Nephron progenitor cell (in vitro differentiated cells): ENCODE measurements at regions not wholly inside any gene's neighbourhood (a gene's known extent, or its start where the extent isn't known, plus 50 kb on each side); places are given as distances from the start of the nearest gene placed in this dataset.

Experiments used
- DNase-seq: peaks from one replicate; pipeline ENCODE4 v3.0.0; 2021
- H3K27ac Mint-ChIP-seq: 2 replicates; pipeline ENCODE4 v1.8.0; 2021; ENCODE audit warnings: mild to moderate bottlenecking, moderate library complexity, mixed read lengths
- H3K27me3 Mint-ChIP-seq: 2 replicates; pipeline ENCODE4 v1.8.0; 2021; ENCODE audit warnings: mild to moderate bottlenecking, low read depth, mixed read lengths; ENCODE audit not compliant: poor library complexity
- H3K36me3 Mint-ChIP-seq: 2 replicates; pipeline ENCODE4 v1.8.0; 2021; ENCODE audit warnings: low read depth, mixed read lengths
- H3K4me1 Mint-ChIP-seq: 2 replicates; pipeline ENCODE4 v1.8.0; 2021; ENCODE audit warnings: mixed read lengths
- H3K4me3 Mint-ChIP-seq: 2 replicates; pipeline ENCODE4 v1.8.0; 2021; ENCODE audit warnings: mild to moderate bottlenecking, moderate library complexity, mixed read lengths
- H3K9me3 Mint-ChIP-seq: 2 replicates; pipeline ENCODE4 v1.8.0; 2021; ENCODE audit warnings: mild to moderate bottlenecking, moderate library complexity, mixed read lengths
- TF ChIP-seq, protein P1 (sequence below): fragments of 200-600 bp; sonication (generic); IDR thresholded peaks from 2 replicates; pipeline ENCODE4 v1.5.0; 2021; ENCODE audit warnings: antibody characterized with exemption

DNA sequence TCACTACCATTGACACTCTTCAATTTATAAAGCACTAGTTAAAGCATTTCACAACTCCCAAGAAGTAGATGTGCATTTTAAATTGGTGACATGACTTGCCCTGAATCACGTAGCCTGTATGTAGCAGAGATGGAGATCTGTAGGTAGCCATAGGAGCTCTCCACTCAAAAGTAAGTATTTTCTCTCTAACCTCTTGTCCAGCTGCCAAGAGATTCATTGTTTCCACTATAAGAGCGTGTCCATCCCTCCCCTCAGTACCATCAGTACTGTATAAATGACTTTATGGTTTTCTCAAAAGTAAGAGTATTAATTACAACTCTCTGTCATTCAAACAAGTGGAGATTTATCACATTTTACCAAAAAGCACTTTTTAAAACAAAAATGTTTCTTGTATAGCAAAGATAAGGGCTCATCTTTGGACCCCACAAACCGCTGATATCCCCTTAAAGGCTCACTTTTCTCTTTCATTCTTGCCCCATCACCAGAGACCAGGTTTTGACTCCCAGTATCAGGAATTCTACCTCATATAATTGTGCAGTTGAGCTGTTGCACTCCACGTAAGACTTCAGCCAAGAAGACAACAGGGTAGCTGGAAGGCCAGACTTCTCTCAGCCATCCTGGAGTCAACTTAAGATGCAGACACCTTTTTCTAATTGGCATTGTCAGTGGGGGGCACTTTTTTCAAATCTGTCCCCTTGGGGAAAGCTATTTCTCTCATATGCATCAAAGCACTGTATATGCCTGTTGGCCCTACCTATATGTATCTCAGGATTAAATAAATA, 78.0 kb upstream of the GALNT5 start:
- Mint-ChIP-seq H3K27me3 (no peaks in the 10 kb centered on the region), H3K27ac (no peak overlapping the region), H3K4me3 (no peak overlapping the region), H3K4me1 (no peaks in the 10 kb centered on the region), H3K9me3 (peaks cover 4% of the 10 kb centered on the region), H3K36me3 (no peaks in the 10 kb centered on the region)
- TF ChIP-seq, protein P1, sequence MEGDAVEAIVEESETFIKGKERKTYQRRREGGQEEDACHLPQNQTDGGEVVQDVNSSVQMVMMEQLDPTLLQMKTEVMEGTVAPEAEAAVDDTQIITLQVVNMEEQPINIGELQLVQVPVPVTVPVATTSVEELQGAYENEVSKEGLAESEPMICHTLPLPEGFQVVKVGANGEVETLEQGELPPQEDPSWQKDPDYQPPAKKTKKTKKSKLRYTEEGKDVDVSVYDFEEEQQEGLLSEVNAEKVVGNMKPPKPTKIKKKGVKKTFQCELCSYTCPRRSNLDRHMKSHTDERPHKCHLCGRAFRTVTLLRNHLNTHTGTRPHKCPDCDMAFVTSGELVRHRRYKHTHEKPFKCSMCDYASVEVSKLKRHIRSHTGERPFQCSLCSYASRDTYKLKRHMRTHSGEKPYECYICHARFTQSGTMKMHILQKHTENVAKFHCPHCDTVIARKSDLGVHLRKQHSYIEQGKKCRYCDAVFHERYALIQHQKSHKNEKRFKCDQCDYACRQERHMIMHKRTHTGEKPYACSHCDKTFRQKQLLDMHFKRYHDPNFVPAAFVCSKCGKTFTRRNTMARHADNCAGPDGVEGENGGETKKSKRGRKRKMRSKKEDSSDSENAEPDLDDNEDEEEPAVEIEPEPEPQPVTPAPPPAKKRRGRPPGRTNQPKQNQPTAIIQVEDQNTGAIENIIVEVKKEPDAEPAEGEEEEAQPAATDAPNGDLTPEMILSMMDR: no peak
- DNase-seq: no peak

DNA sequence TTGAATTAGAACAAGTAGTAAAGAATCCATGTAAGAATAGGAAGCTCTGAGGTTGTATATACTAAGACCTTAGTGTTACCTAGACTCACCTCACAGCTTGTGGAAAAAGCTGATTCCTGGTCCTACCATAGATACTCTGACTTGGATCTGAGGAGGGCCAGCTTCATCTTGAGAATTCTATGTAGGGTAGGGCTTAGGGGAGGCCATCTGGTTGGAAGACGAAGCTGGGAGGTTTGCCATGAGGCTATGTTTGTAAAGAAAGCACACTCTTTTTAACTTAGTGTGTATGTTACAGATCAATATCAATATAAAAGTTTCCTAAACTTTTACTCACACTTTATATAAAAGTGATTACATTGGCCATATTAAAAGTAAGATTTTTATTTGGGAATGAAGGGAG, 77.1 kb upstream of the GALNT5 start:
- Mint-ChIP-seq H3K9me3 (peaks cover 4% of the 10 kb centered on the region), H3K27me3 (no peaks in the 10 kb centered on the region), H3K36me3 (no peaks in the 10 kb centered on the region), H3K4me1 (no peaks in the 10 kb centered on the region), H3K4me3 (no peak overlapping the region), H3K27ac (no peak overlapping the region)
- TF ChIP-seq, protein P1: no peak
- no peak for DNase-seq

GRCh38 chr2:157181234-157181633, 76.3 kb upstream of the GALNT5 start:
- Mint-ChIP-seq H3K4me1 (no peaks in the 10 kb centered on the region), H3K36me3 (no peaks in the 10 kb centered on the region), H3K9me3 (peaks cover 4% of the 10 kb centered on the region), H3K27me3 (no peaks in the 10 kb centered on the region), H3K27ac (no peak overlapping the region), H3K4me3 (no peak overlapping the region)
- TF ChIP-seq, protein P1: no peak
- DNase-seq: no peak

DNA sequence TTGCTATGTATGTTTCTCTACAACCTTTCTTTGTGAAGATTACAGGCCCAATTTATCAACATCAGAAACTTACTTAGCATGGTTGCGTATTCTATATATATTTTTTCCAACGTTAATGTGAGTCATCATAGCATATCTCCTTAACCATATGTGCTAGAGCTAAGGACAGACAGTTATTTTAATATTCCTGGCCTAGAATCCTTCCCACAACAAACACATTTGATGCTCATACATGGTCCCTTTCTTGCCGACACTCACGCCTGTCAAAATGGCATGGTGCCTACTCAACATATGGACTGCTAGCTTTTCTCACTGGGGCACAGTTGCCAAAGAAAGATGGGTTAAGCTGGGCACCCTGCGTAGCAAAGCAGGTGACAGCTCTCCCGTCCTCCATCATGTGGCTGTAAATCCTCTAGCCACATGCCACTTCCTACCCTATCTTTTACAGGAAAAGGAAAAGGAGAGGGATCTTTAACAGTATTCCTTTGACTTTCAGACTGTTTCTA, 75.2 kb upstream of the GALNT5 start:
- no peaks in the 10 kb centered on the region for H3K27me3 Mint-ChIP-seq
- H3K9me3 Mint-ChIP-seq: no peaks in the 10 kb centered on the region
- no peak overlapping the region for H3K4me3 Mint-ChIP-seq
- DNase-seq: no peak
- H3K4me1 Mint-ChIP-seq: no peaks in the 10 kb centered on the region
- H3K27ac Mint-ChIP-seq: no peak overlapping the region
- TF ChIP-seq, protein P1: no peak
- no peaks in the 10 kb centered on the region for H3K36me3 Mint-ChIP-seq

DNA sequence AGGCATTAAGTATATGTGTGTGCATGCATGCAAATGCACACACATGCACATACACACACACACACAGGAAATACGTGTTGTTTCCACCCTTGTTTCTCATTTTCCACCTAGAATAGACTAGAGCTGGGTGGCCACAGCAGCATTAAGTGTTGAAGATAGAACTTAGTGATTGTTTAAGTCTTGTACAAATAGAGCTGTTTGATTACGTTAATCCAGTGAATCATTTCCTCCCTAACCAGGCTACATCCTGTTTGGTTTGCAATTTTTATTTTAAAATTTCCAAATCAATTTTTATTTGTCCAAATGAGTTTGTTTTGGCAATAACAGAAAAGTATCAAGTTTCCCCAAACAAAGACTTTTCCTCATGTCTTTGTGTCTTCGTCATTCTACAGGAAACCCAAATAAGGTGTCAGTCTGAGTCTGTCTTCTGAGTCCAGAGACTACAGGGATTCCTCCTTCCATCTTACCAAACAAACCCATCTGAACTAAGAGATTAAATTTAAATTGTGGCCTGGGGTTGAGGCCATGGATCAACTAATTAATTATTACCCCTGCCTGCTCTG, 74.6 kb upstream of the GALNT5 start:
- DNase-seq: no peak
- TF ChIP-seq, protein P1: no peak
- Mint-ChIP-seq H3K27ac (no peak overlapping the region), H3K36me3 (no peaks in the 10 kb centered on the region), H3K9me3 (no peaks in the 10 kb centered on the region), H3K4me1 (no peaks in the 10 kb centered on the region), H3K27me3 (no peaks in the 10 kb centered on the region), H3K4me3 (no peak overlapping the region)
